Immature natural killer cell (primary cell): ENCODE measurements at regions not wholly inside any gene's neighbourhood (a gene's known extent, or its start where the extent isn't known, plus 50 kb on each side); places are given as distances from the start of the nearest gene placed in this dataset.

Experiments
- DNase-seq, 3 donors: peaks; one replicate each; pipeline ENCODE4 v3.0.0; 2022; ENCODE audit warnings: mixed read lengths in 1 of 3
- H3K27ac Mint-ChIP-seq, 6 donors: one replicate each; pipeline ENCODE4 v1.8.0; 2020; ENCODE audit warnings: mixed read lengths in 6 of 6, mild to moderate bottlenecking in 5 of 6, inconsistent platforms in 4 of 6, moderate library complexity in 3 of 6
- H3K27me3 Mint-ChIP-seq, 3 donors: one replicate each; pipeline ENCODE4 v1.8.0; 2020 to 2021; ENCODE audit warnings: low read depth in 3 of 3, mild to moderate bottlenecking in 3 of 3, mixed read lengths in 3 of 3, moderate library complexity in 3 of 3, inconsistent platforms in 1 of 3
- H3K36me3 Mint-ChIP-seq, 3 donors: one replicate each; pipeline ENCODE4 v1.8.0; 2020; ENCODE audit warnings: mixed read lengths in 3 of 3, inconsistent platforms in 2 of 3, mild to moderate bottlenecking in 2 of 3
- H3K4me1 Mint-ChIP-seq, 2 donors: one replicate each; pipeline ENCODE4 v1.8.0; 2020; ENCODE audit warnings: inconsistent platforms in 2 of 2, mild to moderate bottlenecking in 2 of 2, mixed read lengths in 2 of 2, moderate library complexity in 1 of 2
- H3K4me3 Mint-ChIP-seq, 5 donors: one replicate each; pipeline ENCODE4 v1.8.0; 2020; ENCODE audit warnings: mild to moderate bottlenecking in 5 of 5, mixed read lengths in 5 of 5, inconsistent platforms in 3 of 5, moderate library complexity in 3 of 5
- H3K9me3 Mint-ChIP-seq, 6 donors: one replicate each; pipeline ENCODE4 v1.8.0; 2020; ENCODE audit warnings: mild to moderate bottlenecking in 6 of 6, mixed read lengths in 6 of 6, inconsistent platforms in 4 of 6, moderate library complexity in 3 of 6

DNA sequence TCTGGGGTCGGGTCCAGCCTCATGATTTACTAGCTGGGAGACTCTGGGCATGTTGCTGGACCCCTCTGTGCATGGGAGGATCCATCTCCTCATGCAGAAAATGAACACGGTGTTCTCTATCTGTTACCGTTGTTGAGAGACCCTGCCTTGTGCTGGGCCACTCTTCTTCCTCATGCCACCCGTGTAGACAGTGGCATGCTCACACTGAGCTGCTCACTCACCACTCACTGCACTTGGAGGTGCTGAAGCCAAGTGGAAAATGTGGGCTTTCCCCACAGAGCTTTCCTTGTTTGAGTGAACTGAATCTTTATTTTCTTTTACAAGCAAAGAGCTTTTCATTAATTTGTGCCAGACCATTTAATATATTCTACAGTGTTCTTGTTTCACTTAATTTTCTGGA lies 77.5 kb upstream of the GDF10 start:
- Mint-ChIP-seq H3K36me3 (no peaks in the 10 kb centered on the region), H3K4me1 (no peaks in the 10 kb centered on the region), H3K9me3 (peaks cover 0 to 1% (median 0%) of the 10 kb centered on the region in 6 donors), H3K27ac (no peak overlapping the region), H3K27me3 (peaks cover 0 to 7% (median 5%) of the 10 kb centered on the region in 3 donors), H3K4me3 (no peak overlapping the region)
- no peak for DNase-seq

- H3K4me3 Mint-ChIP-seq = no peak overlapping the region
- H3K27me3 Mint-ChIP-seq = peaks cover 0 to 7% (median 7%) of the 10 kb centered on the region in 3 donors
- peaks cover 0 to 1% (median 0%) of the 10 kb centered on the region in 6 donors for H3K9me3 Mint-ChIP-seq
- no peaks in the 10 kb centered on the region for H3K36me3 Mint-ChIP-seq
- no peak overlapping the region for H3K27ac Mint-ChIP-seq
- DNase-seq = no peak
- H3K4me1 Mint-ChIP-seq = no peaks in the 10 kb centered on the region
Observed at GRCh38 chr10:47223236-47223635, 76.8 kb upstream of the GDF10 start.

DNA sequence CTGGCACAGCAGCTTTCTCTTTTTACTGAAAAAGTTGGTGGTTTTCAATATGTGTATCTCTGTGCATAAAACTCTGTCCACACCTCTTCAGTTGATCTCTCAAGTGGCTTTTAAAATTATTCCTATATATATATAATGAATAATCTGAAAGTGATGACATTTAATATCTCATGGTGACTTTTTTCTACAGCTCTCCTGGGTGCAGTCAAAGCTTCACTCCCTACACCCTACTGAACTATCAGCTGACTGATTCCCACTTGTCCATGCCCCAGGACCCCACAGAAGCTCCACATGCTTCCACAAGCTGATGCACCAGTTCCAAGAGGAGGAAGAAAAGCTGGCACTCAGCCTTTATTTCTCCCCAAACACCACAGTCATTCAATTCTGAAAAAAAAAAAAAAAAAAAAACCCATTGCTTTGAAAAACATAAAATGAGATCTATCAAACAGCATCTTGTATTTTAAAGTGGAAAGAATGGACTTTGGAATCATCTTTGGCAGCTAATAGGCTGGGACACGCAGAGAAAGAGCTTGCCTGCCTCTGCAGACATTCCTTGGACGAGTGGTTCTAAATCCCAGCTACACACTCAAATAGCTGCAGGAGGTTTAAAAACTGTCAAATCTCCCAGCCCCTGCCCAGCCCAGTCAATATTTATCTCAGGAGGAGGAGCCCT lies 75.3 kb upstream of the GDF10 start:
- Mint-ChIP-seq H3K27me3 (peaks cover 0 to 7% (median 3%) of the 10 kb centered on the region in 3 donors), H3K4me1 (no peaks in the 10 kb centered on the region), H3K4me3 (no peak overlapping the region), H3K9me3 (peaks cover 0 to 1% (median 0%) of the 10 kb centered on the region in 6 donors), H3K27ac (no peak overlapping the region), H3K36me3 (no peaks in the 10 kb centered on the region)
- no peak for DNase-seq

GRCh38 chr10:47225219-47225927 lies 74.6 kb upstream of the GDF10 start:
- Mint-ChIP-seq H3K36me3 (no peaks in the 10 kb centered on the region), H3K27ac (no peak overlapping the region), H3K4me1 (no peaks in the 10 kb centered on the region), H3K27me3 (peaks cover 0 to 6% (median 2%) of the 10 kb centered on the region in 3 donors), H3K9me3 (peaks cover 0 to 1% (median 0%) of the 10 kb centered on the region in 6 donors), H3K4me3 (no peak overlapping the region)
- DNase-seq = no peak

DNA sequence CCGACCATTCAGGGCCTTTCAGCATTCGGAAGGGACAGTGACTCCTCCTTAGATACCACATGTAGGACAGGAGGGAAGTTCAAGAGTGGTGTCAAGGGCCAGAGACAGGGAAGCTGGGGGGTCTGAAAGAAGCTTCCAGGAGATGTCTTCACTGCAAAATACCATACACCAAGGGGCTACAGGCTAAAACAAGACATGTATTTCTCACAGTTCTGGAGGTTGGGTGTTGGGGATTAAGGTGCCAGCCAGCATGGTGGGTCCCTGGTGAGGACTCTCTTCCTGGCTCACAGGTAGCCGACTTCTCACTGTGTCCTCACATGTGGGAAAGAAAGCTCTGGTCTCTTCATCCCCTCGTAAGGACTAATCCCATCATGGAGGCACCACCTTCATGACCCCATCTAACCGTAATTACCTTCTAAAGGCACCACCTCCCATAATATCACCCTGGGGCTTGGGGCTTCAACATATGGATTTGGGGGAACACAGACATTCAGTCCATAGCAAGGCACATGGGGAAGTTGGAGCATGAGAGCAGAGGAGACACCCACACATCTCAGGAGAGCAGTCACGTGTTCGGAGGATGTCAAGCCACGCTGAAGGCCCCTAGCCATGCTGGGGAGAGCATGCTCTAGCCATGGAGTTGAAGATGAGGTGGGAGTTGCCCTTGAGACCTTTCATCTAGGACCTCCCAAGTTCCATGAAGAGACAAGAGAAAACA lies 73.9 kb upstream of the GDF10 start:
- Mint-ChIP-seq H3K27me3 (peaks cover 0 to 6% (median 2%) of the 10 kb centered on the region in 3 donors), H3K4me3 (no peak overlapping the region), H3K36me3 (no peaks in the 10 kb centered on the region), H3K9me3 (peaks cover 0 to 1% (median 0%) of the 10 kb centered on the region in 6 donors), H3K4me1 (no peaks in the 10 kb centered on the region), H3K27ac (no peak overlapping the region)
- DNase-seq = no peak

GRCh38 chr10:47230482-47230881 lies 69.5 kb upstream of the GDF10 start:
- no peak overlapping the region for H3K27ac Mint-ChIP-seq
- no peaks in the 10 kb centered on the region for H3K36me3 Mint-ChIP-seq
- no peaks in the 10 kb centered on the region for H3K4me1 Mint-ChIP-seq
- H3K9me3 Mint-ChIP-seq = no peaks in the 10 kb centered on the region
- peaks cover 0 to 3% (median 2%) of the 10 kb centered on the region in 3 donors for H3K27me3 Mint-ChIP-seq
- H3K4me3 Mint-ChIP-seq = no peak overlapping the region
- no peak for DNase-seq

DNA sequence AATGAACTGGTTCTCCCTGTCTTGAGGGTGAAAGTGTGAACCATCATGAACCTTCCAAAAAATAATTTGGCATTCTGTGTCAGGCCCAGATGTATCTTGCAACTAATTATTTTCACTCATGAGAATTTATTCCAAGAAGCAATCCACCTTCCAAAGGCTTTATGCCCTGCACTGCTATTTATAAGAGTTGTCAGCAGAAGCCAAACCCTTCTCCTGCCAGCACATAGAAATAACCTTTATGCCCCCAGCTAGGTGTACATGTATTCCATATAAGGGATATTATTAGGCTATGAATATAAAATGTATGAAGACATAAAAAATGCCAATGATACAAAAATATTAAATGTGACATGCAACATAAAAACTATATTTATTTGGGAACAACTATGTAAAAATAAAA lies 69.0 kb upstream of the GDF10 start:
- Mint-ChIP-seq H3K27ac (no peak overlapping the region), H3K27me3 (peaks cover 0 to 3% (median 2%) of the 10 kb centered on the region in 3 donors), H3K4me1 (no peaks in the 10 kb centered on the region), H3K4me3 (no peak overlapping the region), H3K9me3 (no peaks in the 10 kb centered on the region), H3K36me3 (no peaks in the 10 kb centered on the region)
- DNase-seq = no peak

- H3K9me3 Mint-ChIP-seq = no peaks in the 10 kb centered on the region
- no peaks in the 10 kb centered on the region for H3K36me3 Mint-ChIP-seq
- H3K4me3 Mint-ChIP-seq = no peak overlapping the region
- no peak overlapping the region for H3K27ac Mint-ChIP-seq
- no peaks in the 10 kb centered on the region for H3K4me1 Mint-ChIP-seq
- H3K27me3 Mint-ChIP-seq = peaks cover 0 to 3% (median 2%) of the 10 kb centered on the region in 3 donors
- DNase-seq = no peak
Observed at GRCh38 chr10:47231414-47231813, 68.6 kb upstream of the GDF10 start.

DNA sequence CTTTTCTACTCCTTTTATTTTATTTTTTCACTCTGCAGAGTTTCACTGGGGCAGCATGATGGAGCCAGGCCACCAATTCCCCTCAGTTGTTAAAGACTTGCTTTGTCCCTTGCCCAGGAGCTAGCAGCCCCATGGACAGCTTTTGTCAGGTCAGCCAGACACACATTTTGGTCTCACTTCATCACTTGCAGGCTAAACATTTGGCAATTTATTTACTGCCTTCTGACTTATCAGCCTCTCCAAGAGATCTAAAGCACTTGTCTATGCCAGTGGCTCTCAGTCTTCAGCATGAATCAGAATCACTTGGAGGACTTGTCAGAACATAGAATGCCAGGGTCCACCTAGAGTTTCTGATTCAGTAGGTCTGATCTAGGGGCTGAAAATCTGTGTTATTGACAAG lies 66.4 kb upstream of the GDF10 start:
- Mint-ChIP-seq H3K4me1 (no peaks in the 10 kb centered on the region), H3K27ac (no peak overlapping the region), H3K27me3 (peaks cover 0 to 2% (median 0%) of the 10 kb centered on the region in 3 donors), H3K9me3 (no peaks in the 10 kb centered on the region), H3K4me3 (no peak overlapping the region), H3K36me3 (no peaks in the 10 kb centered on the region)
- DNase-seq = no peak

DNA sequence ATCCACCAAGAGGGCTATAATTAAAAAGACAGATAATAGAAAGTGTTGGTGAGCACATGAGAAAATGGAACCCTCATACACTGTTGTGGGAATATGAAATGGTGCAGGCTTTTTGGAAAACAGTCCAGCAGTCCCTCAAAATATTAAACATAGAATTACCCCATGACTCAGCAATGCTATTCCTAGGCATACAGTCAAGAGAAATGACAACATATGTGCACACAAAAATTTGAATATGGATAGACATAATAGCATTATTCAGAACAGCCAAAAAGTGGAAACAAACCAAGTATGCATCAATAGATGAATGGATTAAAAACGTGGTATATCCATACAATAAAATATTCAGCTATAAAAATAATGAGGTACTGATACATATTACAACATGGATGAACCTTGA lies 64.5 kb upstream of the GDF10 start:
- Mint-ChIP-seq H3K27ac (no peak overlapping the region), H3K27me3 (peaks cover 0 to 7% (median 0%) of the 10 kb centered on the region in 3 donors)

GRCh38 chr10:47237316-47238260 lies 62.4 kb upstream of the GDF10 start:
- no peak for DNase-seq
- Mint-ChIP-seq H3K4me3 (no peak overlapping the region), H3K27me3 (peaks cover 0 to 7% (median 0%) of the 10 kb centered on the region in 3 donors), H3K27ac (no peak overlapping the region), H3K36me3 (no peaks in the 10 kb centered on the region), H3K4me1 (no peaks in the 10 kb centered on the region), H3K9me3 (peaks cover 0 to 2% (median 0%) of the 10 kb centered on the region in 6 donors)

More for the DNA sequence above, 64.5 kb upstream of the GDF10 start:
- H3K4me3 Mint-ChIP-seq = no peak overlapping the region
- H3K4me1 Mint-ChIP-seq = no peaks in the 10 kb centered on the region
- H3K36me3 Mint-ChIP-seq = no peaks in the 10 kb centered on the region
- H3K9me3 Mint-ChIP-seq = peaks cover 0 to 2% (median 0%) of the 10 kb centered on the region in 6 donors
- no peak for DNase-seq

GRCh38 chr10:47238331-47239095 lies 61.5 kb upstream of the GDF10 start:
- Mint-ChIP-seq H3K27me3 (peaks cover 0 to 7% (median 0%) of the 10 kb centered on the region in 3 donors), H3K9me3 (peaks cover 0 to 2% (median 0%) of the 10 kb centered on the region in 6 donors), H3K4me1 (no peaks in the 10 kb centered on the region), H3K27ac (no peak overlapping the region), H3K4me3 (no peak overlapping the region), H3K36me3 (no peaks in the 10 kb centered on the region)
- no peak for DNase-seq

DNA sequence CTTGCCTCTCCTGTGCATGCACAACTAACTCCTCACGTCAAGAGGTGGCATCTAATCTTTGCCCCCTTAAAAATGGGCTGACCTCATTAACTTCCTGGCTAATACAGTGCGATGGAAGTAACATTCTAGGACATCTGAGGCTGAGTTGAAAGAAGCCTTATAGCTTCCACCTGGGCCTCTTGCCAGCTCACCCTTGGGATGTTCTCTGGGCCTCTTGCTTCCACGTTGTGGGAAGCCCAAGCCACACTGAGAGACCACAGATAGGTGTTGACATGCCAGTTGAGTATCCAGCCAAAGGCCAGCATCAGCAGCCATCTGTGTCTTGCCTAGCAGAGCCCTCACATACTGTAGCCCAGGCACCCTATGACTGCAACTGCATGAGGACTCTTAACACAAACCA lies 60.8 kb upstream of the GDF10 start:
- H3K27me3 Mint-ChIP-seq = peaks cover 0 to 7% (median 0%) of the 10 kb centered on the region in 3 donors
- no peak for DNase-seq
- peaks cover 0 to 2% (median 0%) of the 10 kb centered on the region in 6 donors for H3K9me3 Mint-ChIP-seq
- H3K36me3 Mint-ChIP-seq = no peaks in the 10 kb centered on the region
- H3K4me3 Mint-ChIP-seq = no peak overlapping the region
- H3K27ac Mint-ChIP-seq = no peak overlapping the region
- no peaks in the 10 kb centered on the region for H3K4me1 Mint-ChIP-seq
